Fibroblast of pulmonary artery (primary cell): ENCODE measurements at regions not wholly inside any gene's neighbourhood (a gene's known extent, or its start where the extent isn't known, plus 50 kb on each side); places are given as distances from the start of the nearest gene placed in this dataset.

Source experiments
- DNase-seq: peaks from one replicate; pipeline ENCODE4 v3.0.0-alpha.2; 2010; ENCODE audit warnings: low read depth
- H3K4me3 ChIP-seq: replicated peaks from 2 replicates; pipeline ENCODE4 v1.5.1; 2011; ENCODE audit warnings: low read depth, mild to moderate bottlenecking, control low read depth, low read length, moderate library complexity
- CTCF ChIP-seq: IDR thresholded peaks from 2 replicates; pipeline ENCODE4 v1.5.1; 2011; ENCODE audit warnings: mild to moderate bottlenecking, control low read depth, low read length, inconsistent platforms; ENCODE audit errors: missing control alignments

- no peak overlapping the region for H3K4me3 ChIP-seq
- TF ChIP-seq CTCF, result no peak
- peak; percentile 3 for DNase-seq
These were observed 119.5 kb upstream of the DIPK2B start for GRCh38 chrX:45320191-45320590.

- DNase-seq, result no peak
- no peak for TF ChIP-seq CTCF
- no peak overlapping the region for H3K4me3 ChIP-seq
These were observed 109.1 kb upstream of the DIPK2B start for GRCh38 chrX:45309801-45310200.

- no peak for TF ChIP-seq CTCF
- H3K4me3 ChIP-seq, result no peak overlapping the region
- DNase-seq, result no peak
These were observed 108.4 kb upstream of the DIPK2B start for GRCh38 chrX:45309096-45309495.

- DNase-seq, result no peak
- TF ChIP-seq CTCF, result no peak
These were observed 106.1 kb upstream of the DIPK2B start for GRCh38 chrX:45306794-45307193.

GRCh38 chrX:45300638-45301037, 100.0 kb upstream of the DIPK2B start:
- no peak for TF ChIP-seq CTCF
- no peak for DNase-seq
- no peak overlapping the region for H3K4me3 ChIP-seq

More at GRCh38 chrX:45306794-45307193, 106.1 kb upstream of the DIPK2B start:
- H3K4me3 ChIP-seq, result no peak overlapping the region

GRCh38 chrX:45295259-45295986, 94.7 kb upstream of the DIPK2B start:
- no peak overlapping the region for H3K4me3 ChIP-seq
- no peak for TF ChIP-seq CTCF
- peak; percentile 11 for DNase-seq

- no peak overlapping the region for H3K4me3 ChIP-seq
- DNase-seq, result peak; percentile 19
- TF ChIP-seq CTCF, result no peak
These were observed 73.9 kb upstream of the DIPK2B start for GRCh38 chrX:45274576-45274975.
